ENCODE measurements at regions not wholly inside any gene's neighbourhood (a gene's known extent, or its start where the extent isn't known, plus 50 kb on each side); places are given as distances from the start of the nearest gene placed in this dataset.

DNA sequence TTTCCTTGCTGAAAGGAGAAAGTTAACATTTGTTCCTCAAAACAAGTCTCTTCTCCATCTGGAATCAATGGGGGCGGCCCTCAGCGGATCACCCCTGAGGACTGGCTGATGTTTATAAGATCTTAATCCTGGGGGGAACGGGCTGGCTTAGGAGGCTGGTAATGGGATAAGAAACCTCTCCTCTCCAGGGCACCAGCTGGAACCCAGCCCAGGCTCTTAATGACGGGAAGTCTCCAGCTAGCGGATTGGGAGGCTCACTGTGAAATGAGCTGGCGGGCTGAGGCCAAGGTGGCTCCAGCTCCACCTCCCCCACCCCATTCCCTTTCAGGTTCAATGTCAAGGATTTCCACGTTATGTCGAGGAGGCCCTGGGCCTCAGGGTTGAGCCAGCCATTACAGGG, 1133.0 kb downstream of the VRK1 start:
- H3K27ac ChIP-seq (ENCODE audit: insufficient read depth, low read length), result no peak overlapping the region
- H3K79me1 ChIP-seq (ENCODE audit: low read depth in 1 of 2, low read length in 2 of 2), result no peaks in the 10 kb centered on the region
- no peak overlapping the region for H3K56ac ChIP-seq (ENCODE audit: extremely low read depth, insufficient read depth, low read length)
- H3K4me1 ChIP-seq (ENCODE audit: control insufficient read depth, insufficient read depth, low read length), result no peaks in the 10 kb centered on the region
- H3K4me2 ChIP-seq (ENCODE audit: low read depth, low read length), result no peak overlapping the region
- H3K4ac ChIP-seq (ENCODE audit: low read depth, low read length), result no peak overlapping the region
- no peaks in the 10 kb centered on the region for H3K27me3 ChIP-seq (ENCODE audit: control insufficient read depth, insufficient read depth, low read length)
- no peak overlapping the region for H2AFZ ChIP-seq (replicated peaks; ENCODE audit: low read length, poor library complexity)
- no peak overlapping the region for H3K23ac ChIP-seq (ENCODE audit: low read depth, low read length)
- no peak overlapping the region for H3K18ac ChIP-seq (ENCODE audit: low read depth, low read length)
- H4K8ac ChIP-seq (ENCODE audit: low read depth in 2 of 2, low read length in 2 of 2), result no peak overlapping the region
- no peak overlapping the region for H3K9ac ChIP-seq (ENCODE audit: low read depth, low read length)
- H4K5ac ChIP-seq (ENCODE audit: low read depth, low read length), result no peak overlapping the region
- no peak for ATAC-seq (ENCODE audit: low read depth)
- in situ Hi-C loops (cut with MboI; ENCODE audit: low sequenced_read_pairs), result no loop called here
- H3K14ac ChIP-seq (replicated peaks; ENCODE audit: low read depth, low read length), result no peak overlapping the region
- dilution Hi-C loops (cut with HindIII; ENCODE audit: low sequenced_read_pairs, unreplicated experiment), result no loop called here
- no peak overlapping the region for H3K4me3 ChIP-seq (ENCODE audit: insufficient read depth, low read depth, low read length)
- H2AK9ac ChIP-seq (replicated peaks; ENCODE audit: low read depth, low read length, poor library complexity), result no peak overlapping the region
- H2BK15ac ChIP-seq (ENCODE audit: low read depth, low read length), result no peak overlapping the region
- H3K36me3 ChIP-seq (ENCODE audit: control insufficient read depth, insufficient read depth, low read length), result no peaks in the 10 kb centered on the region
- H4K20me1 ChIP-seq (ENCODE audit: insufficient read depth, low read length), result no peaks in the 10 kb centered on the region
- TF ChIP-seq RCOR1 (IDR thresholded peaks at IDR 0.05; ENCODE audit: insufficient replicate concordance, low read length), result no peak
- no peak for TF ChIP-seq POLR2A (IDR thresholded peaks at IDR 0.05; ENCODE audit: low read depth, low read length)
- no peak overlapping the region for H2BK5ac ChIP-seq (ENCODE audit: low read depth, low read length, poor library complexity, severe bottlenecking)
- POLR2A ChIA-PET (ENCODE audit: unreplicated experiment), result no interaction called here
- intact Hi-C loops (cut with micrococcal nuclease), result no loop called here
- H3K9me1 ChIP-seq (ENCODE audit: insufficient read depth, low read length), result no peaks in the 10 kb centered on the region
- H3K9me3 ChIP-seq (ENCODE audit: control insufficient read depth, insufficient read depth, low read length), result peaks cover 25% of the 10 kb centered on the region
- no peak overlapping the region for H4K91ac ChIP-seq (ENCODE audit: insufficient read depth, low read depth, low read length)
- H2BK120ac ChIP-seq (ENCODE audit: low read depth, low read length), result no peak overlapping the region
- DNase-seq, result no peak
- no TSS peak for BruUV-seq (replicated peaks)
- CTCF ChIA-PET, result no interaction called here
- no CpG with 5 or more reads among the region's 8 CpGs for WGBS, 2 experiments (ENCODE audit: extremely low coverage in 2 of 2, insufficient read length in 1 of 2)
- no peak overlapping the region for H2AK5ac ChIP-seq (ENCODE audit: low read depth, low read length)
- no peak overlapping the region for H2BK20ac ChIP-seq (ENCODE audit: low read depth, low read length)

Data from IMR-90 (cell line).